Liver (tissue), 3 donors: ENCODE measurements at regions not wholly inside any gene's neighbourhood (a gene's known extent, or its start where the extent isn't known, plus 50 kb on each side); places are given as distances from the start of the nearest gene placed in this dataset.

Experiments
- EGR1 ChIP-seq, 2 donors: IDR thresholded peaks; 2 replicates each; pipeline ENCODE4 v1.6.1; 2016 to 2018; ENCODE audit warnings: antibody characterized with exemption in 2 of 2, low read depth in 2 of 2
- HNF4G ChIP-seq: IDR thresholded peaks from 2 replicates; pipeline ENCODE4 v1.6.1; 2016; ENCODE audit warnings: antibody characterized with exemption
- JUND ChIP-seq, 2 donors: IDR thresholded peaks; 2 replicates each; pipeline ENCODE4 v1.6.1; 2016; ENCODE audit warnings: antibody characterized with exemption in 2 of 2
- TAF1 ChIP-seq: conservative IDR thresholded peaks from 2 replicates; pipeline ENCODE4 v1.6.1; 2016; ENCODE audit warnings: antibody characterized with exemption, mild to moderate bottlenecking
- YY1 ChIP-seq: IDR thresholded peaks from 2 replicates; pipeline ENCODE4 v1.6.1; 2016; ENCODE audit warnings: antibody characterized with exemption, mild to moderate bottlenecking
- TF ChIP-seq, protein P1 (sequence below): IDR thresholded peaks from 2 replicates; pipeline ENCODE4 v1.6.1; 2016; ENCODE audit warnings: antibody characterized with exemption
- TF ChIP-seq, protein P2 (sequence below): fragments of 150-350 bp; IDR thresholded peaks from 2 replicates; pipeline ENCODE4 v1.5.1; 2017; ENCODE audit warnings: improper control_type of control experiment, low read depth, low read length; ENCODE audit not compliant: missing input control
- TF ChIP-seq, protein P3 (sequence below): IDR thresholded peaks from 2 replicates; pipeline ENCODE4 v1.6.1; 2016; ENCODE audit warnings: antibody characterized with exemption
- TF ChIP-seq, protein P4 (sequence below): IDR thresholded peaks from 2 replicates; pipeline ENCODE4 v1.6.1; 2016; ENCODE audit warnings: antibody characterized with exemption, mild to moderate bottlenecking
- TF ChIP-seq, protein P5 (sequence below): IDR thresholded peaks from 2 replicates; pipeline ENCODE4 v1.6.1; 2016; ENCODE audit warnings: antibody characterized with exemption
- donor health status: healthy.
- donor health status: healthy.

DNA sequence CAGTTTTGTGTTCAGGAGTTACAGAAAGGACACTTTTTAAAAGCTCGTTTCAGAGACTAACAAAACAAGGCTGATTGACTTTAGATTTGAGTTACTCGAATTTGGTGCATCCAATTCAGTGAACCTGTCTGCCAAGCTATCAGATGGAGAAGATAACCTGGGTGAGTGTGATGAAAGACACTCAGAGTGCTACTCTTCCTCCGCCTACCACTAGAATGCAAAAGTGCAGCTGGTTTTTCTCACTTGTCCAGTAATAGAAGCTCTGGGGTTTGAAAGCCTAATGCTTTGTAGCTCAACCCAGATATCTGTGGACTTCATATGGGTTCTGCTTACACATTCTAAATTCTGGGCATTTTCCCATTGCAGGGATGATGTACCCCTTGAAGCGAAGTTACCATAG lies 82.8 kb upstream of the NPY start:
- TF ChIP-seq EGR1 (IDR thresholded peaks at IDR 0.05; ENCODE audit: low read depth in 2 of 2) (no peak), JUND (IDR thresholded peaks at IDR 0.05) (no peak), TAF1 (no peak), HNF4G (no peak), YY1 (no peak)
- TF ChIP-seq, protein P1, sequence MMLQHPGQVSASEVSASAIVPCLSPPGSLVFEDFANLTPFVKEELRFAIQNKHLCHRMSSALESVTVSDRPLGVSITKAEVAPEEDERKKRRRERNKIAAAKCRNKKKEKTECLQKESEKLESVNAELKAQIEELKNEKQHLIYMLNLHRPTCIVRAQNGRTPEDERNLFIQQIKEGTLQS = no peak
- TF ChIP-seq, protein P2, sequence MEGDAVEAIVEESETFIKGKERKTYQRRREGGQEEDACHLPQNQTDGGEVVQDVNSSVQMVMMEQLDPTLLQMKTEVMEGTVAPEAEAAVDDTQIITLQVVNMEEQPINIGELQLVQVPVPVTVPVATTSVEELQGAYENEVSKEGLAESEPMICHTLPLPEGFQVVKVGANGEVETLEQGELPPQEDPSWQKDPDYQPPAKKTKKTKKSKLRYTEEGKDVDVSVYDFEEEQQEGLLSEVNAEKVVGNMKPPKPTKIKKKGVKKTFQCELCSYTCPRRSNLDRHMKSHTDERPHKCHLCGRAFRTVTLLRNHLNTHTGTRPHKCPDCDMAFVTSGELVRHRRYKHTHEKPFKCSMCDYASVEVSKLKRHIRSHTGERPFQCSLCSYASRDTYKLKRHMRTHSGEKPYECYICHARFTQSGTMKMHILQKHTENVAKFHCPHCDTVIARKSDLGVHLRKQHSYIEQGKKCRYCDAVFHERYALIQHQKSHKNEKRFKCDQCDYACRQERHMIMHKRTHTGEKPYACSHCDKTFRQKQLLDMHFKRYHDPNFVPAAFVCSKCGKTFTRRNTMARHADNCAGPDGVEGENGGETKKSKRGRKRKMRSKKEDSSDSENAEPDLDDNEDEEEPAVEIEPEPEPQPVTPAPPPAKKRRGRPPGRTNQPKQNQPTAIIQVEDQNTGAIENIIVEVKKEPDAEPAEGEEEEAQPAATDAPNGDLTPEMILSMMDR = no peak
- TF ChIP-seq, protein P3, sequence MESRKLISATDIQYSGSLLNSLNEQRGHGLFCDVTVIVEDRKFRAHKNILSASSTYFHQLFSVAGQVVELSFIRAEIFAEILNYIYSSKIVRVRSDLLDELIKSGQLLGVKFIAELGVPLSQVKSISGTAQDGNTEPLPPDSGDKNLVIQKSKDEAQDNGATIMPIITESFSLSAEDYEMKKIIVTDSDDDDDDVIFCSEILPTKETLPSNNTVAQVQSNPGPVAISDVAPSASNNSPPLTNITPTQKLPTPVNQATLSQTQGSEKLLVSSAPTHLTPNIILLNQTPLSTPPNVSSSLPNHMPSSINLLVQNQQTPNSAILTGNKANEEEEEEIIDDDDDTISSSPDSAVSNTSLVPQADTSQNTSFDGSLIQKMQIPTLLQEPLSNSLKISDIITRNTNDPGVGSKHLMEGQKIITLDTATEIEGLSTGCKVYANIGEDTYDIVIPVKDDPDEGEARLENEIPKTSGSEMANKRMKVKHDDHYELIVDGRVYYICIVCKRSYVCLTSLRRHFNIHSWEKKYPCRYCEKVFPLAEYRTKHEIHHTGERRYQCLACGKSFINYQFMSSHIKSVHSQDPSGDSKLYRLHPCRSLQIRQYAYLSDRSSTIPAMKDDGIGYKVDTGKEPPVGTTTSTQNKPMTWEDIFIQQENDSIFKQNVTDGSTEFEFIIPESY = no peak
- TF ChIP-seq, protein P4, sequence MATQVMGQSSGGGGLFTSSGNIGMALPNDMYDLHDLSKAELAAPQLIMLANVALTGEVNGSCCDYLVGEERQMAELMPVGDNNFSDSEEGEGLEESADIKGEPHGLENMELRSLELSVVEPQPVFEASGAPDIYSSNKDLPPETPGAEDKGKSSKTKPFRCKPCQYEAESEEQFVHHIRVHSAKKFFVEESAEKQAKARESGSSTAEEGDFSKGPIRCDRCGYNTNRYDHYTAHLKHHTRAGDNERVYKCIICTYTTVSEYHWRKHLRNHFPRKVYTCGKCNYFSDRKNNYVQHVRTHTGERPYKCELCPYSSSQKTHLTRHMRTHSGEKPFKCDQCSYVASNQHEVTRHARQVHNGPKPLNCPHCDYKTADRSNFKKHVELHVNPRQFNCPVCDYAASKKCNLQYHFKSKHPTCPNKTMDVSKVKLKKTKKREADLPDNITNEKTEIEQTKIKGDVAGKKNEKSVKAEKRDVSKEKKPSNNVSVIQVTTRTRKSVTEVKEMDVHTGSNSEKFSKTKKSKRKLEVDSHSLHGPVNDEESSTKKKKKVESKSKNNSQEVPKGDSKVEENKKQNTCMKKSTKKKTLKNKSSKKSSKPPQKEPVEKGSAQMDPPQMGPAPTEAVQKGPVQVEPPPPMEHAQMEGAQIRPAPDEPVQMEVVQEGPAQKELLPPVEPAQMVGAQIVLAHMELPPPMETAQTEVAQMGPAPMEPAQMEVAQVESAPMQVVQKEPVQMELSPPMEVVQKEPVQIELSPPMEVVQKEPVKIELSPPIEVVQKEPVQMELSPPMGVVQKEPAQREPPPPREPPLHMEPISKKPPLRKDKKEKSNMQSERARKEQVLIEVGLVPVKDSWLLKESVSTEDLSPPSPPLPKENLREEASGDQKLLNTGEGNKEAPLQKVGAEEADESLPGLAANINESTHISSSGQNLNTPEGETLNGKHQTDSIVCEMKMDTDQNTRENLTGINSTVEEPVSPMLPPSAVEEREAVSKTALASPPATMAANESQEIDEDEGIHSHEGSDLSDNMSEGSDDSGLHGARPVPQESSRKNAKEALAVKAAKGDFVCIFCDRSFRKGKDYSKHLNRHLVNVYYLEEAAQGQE = no peak
- TF ChIP-seq, protein P5, sequence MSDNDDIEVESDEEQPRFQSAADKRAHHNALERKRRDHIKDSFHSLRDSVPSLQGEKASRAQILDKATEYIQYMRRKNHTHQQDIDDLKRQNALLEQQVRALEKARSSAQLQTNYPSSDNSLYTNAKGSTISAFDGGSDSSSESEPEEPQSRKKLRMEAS = no peak
